ENCODE measurements at regions not wholly inside any gene's neighbourhood (a gene's known extent, or its start where the extent isn't known, plus 50 kb on each side); places are given as distances from the start of the nearest gene placed in this dataset.

GRCh38 chr4:116531026-116531425, 554.4 kb downstream of the TRAM1L1 start:
- TF ChIP-seq NFIC (IDR thresholded peaks at IDR 0.05), result no peak
- no peak for TF ChIP-seq ZBTB7A (IDR thresholded peaks at IDR 0.05; ENCODE audit: low read depth)
- no peak for TF ChIP-seq CEBPB (IDR thresholded peaks at IDR 0.05)
- TF ChIP-seq CREB1 (IDR thresholded peaks at IDR 0.05; ENCODE audit: low read depth), result no peak
- TF ChIP-seq TEAD4 (IDR thresholded peaks at IDR 0.05), result no peak
- TF ChIP-seq MAX (IDR thresholded peaks at IDR 0.05), result no peak
- TF ChIP-seq USF1 (IDR thresholded peaks at IDR 0.05), result no peak
- no peak for TF ChIP-seq FOXM1 (IDR thresholded peaks at IDR 0.05; ENCODE audit: borderline replicate concordance, low read depth)
- TF ChIP-seq TAF1 (IDR thresholded peaks at IDR 0.05; ENCODE audit: low read depth), result no peak
- no peak for TF ChIP-seq REST (IDR thresholded peaks at IDR 0.05; ENCODE audit: low read depth)
- no peak for TF ChIP-seq RAD21 (IDR thresholded peaks at IDR 0.05; ENCODE audit: low read depth)
- no peak for TF ChIP-seq YY1 (IDR thresholded peaks at IDR 0.05; ENCODE audit: low read depth)
- TF ChIP-seq EP300 (IDR thresholded peaks at IDR 0.05; ENCODE audit: borderline replicate concordance), result no peak
- TF ChIP-seq EGR1 (IDR thresholded peaks at IDR 0.05), result no peak
- TF ChIP-seq TCF12 (IDR thresholded peaks at IDR 0.05; ENCODE audit: low read depth), result no peak

GRCh38 chr4:116530048-116530447, 555.3 kb downstream of the TRAM1L1 start:
- TF ChIP-seq USF1 (IDR thresholded peaks at IDR 0.05), result no peak
- TF ChIP-seq REST (IDR thresholded peaks at IDR 0.05; ENCODE audit: low read depth), result no peak
- TF ChIP-seq ZBTB7A (IDR thresholded peaks at IDR 0.05; ENCODE audit: low read depth), result no peak
- TF ChIP-seq EP300 (IDR thresholded peaks at IDR 0.05; ENCODE audit: borderline replicate concordance), result no peak
- no peak for TF ChIP-seq MAX (IDR thresholded peaks at IDR 0.05)
- TF ChIP-seq CREB1 (IDR thresholded peaks at IDR 0.05; ENCODE audit: low read depth), result no peak
- no peak for TF ChIP-seq TAF1 (IDR thresholded peaks at IDR 0.05; ENCODE audit: low read depth)
- TF ChIP-seq RAD21 (IDR thresholded peaks at IDR 0.05; ENCODE audit: low read depth), result no peak

- TF ChIP-seq NFIC (IDR thresholded peaks at IDR 0.05) (no peak), TEAD4 (IDR thresholded peaks at IDR 0.05) (no peak), TAF1 (IDR thresholded peaks at IDR 0.05; ENCODE audit: low read depth) (no peak), ZBTB7A (IDR thresholded peaks at IDR 0.05; ENCODE audit: low read depth) (no peak), USF1 (IDR thresholded peaks at IDR 0.05) (no peak), EP300 (IDR thresholded peaks at IDR 0.05; ENCODE audit: borderline replicate concordance) (no peak), FOXM1 (IDR thresholded peaks at IDR 0.05; ENCODE audit: borderline replicate concordance, low read depth) (no peak)
Observed at GRCh38 chr4:116529129-116529528, 556.2 kb downstream of the TRAM1L1 start.

GRCh38 chr4:116522922-116523321, 562.5 kb downstream of the TRAM1L1 start:
- TF ChIP-seq USF1 (IDR thresholded peaks at IDR 0.05) (no peak), ZBTB7A (IDR thresholded peaks at IDR 0.05; ENCODE audit: low read depth) (no peak), TEAD4 (IDR thresholded peaks at IDR 0.05) (no peak), TAF1 (IDR thresholded peaks at IDR 0.05; ENCODE audit: low read depth) (no peak), YY1 (IDR thresholded peaks at IDR 0.05; ENCODE audit: low read depth) (no peak), EGR1 (IDR thresholded peaks at IDR 0.05) (no peak), REST (IDR thresholded peaks at IDR 0.05; ENCODE audit: low read depth) (no peak), CREB1 (IDR thresholded peaks at IDR 0.05; ENCODE audit: low read depth) (no peak)
